ENCODE measurements at regions not wholly inside any gene's neighbourhood (a gene's known extent, or its start where the extent isn't known, plus 50 kb on each side); places are given as distances from the start of the nearest gene placed in this dataset.

DNA sequence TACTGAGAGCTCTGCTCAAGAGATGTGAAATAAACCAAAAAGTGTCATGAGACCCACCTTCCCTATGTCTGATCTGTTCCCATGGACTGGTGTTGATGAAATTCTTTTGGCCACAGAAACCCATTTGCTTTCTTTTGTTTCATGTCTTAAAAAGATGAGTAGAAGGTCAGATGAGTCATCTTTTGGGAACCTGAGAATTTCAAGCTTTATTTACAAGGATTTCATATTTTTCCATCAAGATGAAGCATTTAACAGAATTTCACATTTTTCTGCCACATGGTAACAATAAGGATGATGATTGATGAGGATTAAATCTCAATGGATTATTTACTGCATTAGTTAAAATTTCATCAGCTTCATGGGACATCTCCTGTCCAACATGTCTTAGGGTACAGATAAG is 337.8 kb downstream of the DEPDC1B start:
- TF ChIP-seq REST (IDR thresholded peaks at IDR 0.05; ENCODE audit: insufficient read depth in 1 of 2, low read depth in 2 of 2, low read length in 2 of 2) (no peak), POLR2AphosphoS5 (IDR thresholded peaks at IDR 0.05; ENCODE audit: low read depth, low read length) (no peak)
